ENCODE measurements at regions not wholly inside any gene's neighbourhood (a gene's known extent, or its start where the extent isn't known, plus 50 kb on each side); places are given as distances from the start of the nearest gene placed in this dataset.

- Histone ChIP-seq H3K27ac (ENCODE audit: low read depth, low read length) (no peak overlapping the region), H4K20me1 (ENCODE audit: insufficient read depth) (no peaks in the 10 kb centered on the region), H3K9me3 (ENCODE audit: control insufficient read depth in 1 of 2, insufficient read depth in 1 of 2, low read depth in 1 of 2, low read length in 2 of 2) (no peaks in the 10 kb centered on the region), H3K9ac (ENCODE audit: low read length) (no peak overlapping the region), H3K79me2 (ENCODE audit: insufficient read depth, low read length) (no peaks in the 10 kb centered on the region), H3K4me1 (ENCODE audit: control insufficient read depth in 1 of 2, insufficient read depth in 2 of 2, low read length in 2 of 2) (no peaks in the 10 kb centered on the region), H3K36me3 (ENCODE audit: control insufficient read depth in 1 of 2, insufficient read depth in 2 of 2, low read length in 2 of 2) (no peaks in the 10 kb centered on the region), H3K4me2 (ENCODE audit: low read length) (no peak overlapping the region), H3K4me3 (replicated peaks in 1 of 2; ENCODE audit: low read depth in 1 of 2, low read length in 2 of 2) (no peak overlapping the region), H3K9me2 (ENCODE audit: insufficient read depth) (no peaks in the 10 kb centered on the region), H2AFZ (ENCODE audit: low read depth, low read length, poor library complexity, severe bottlenecking) (no peak overlapping the region), H3K27me3 (ENCODE audit: insufficient read depth, low read length) (0 out of 2 replicates have a peak, but pooled peaks cover 3% of the 10 kb centered on the region)
- no TSS peak for BruUV-seq (replicated peaks)
- ATAC-seq (no peak), DNase-seq (ENCODE audit: low read depth, low spot score) (no peak)
- TF ChIP-seq EGR1 (IDR thresholded peaks at IDR 0.05; ENCODE audit: low read depth) = no peak
- no peak for TF ChIP-seq ELF1 (IDR thresholded peaks at IDR 0.05; ENCODE audit: borderline replicate concordance, low read depth)
- TF ChIP-seq POLR2A (IDR thresholded peaks at IDR 0.05; ENCODE audit: borderline replicate concordance, extremely low read depth, insufficient read depth, insufficient read length) = no peak
- TF ChIP-seq ZNF274 (IDR thresholded peaks at IDR 0.05; ENCODE audit: low read depth, low read length) = no peak
- TF ChIP-seq SP1 (IDR thresholded peaks at IDR 0.05; ENCODE audit: low read depth) = no peak
- TF ChIP-seq CTCF (IDR thresholded peaks at IDR 0.05 in 2 of 3, conservative IDR thresholded peaks at IDR 0.05 in 1 of 3; ENCODE audit: borderline replicate concordance in 1 of 3, insufficient read depth in 1 of 3, low read depth in 2 of 3, low read length in 2 of 3) = no peak
- no peak for TF ChIP-seq TCF7L2 (IDR thresholded peaks at IDR 0.05; ENCODE audit: borderline replicate concordance, extremely low read depth, insufficient read depth, insufficient read length)
- TF ChIP-seq EZH2 (IDR thresholded peaks at IDR 0.05) = no peak
- no peak for TF ChIP-seq SRF (IDR thresholded peaks at IDR 0.05; ENCODE audit: low read depth)
- no peak for TF ChIP-seq POLR2AphosphoS5 (IDR thresholded peaks at IDR 0.05; ENCODE audit: low read depth, low read length)
- TF ChIP-seq CEBPB (IDR thresholded peaks at IDR 0.05; ENCODE audit: low read depth) = no peak
- CTCF ChIA-PET = interaction anchor here (0.7 to 1.3 kb wide), 2 partner anchors 26 to 238 kb away, joined by 3 to 4 read pairs; no protein-coding TSS in a partner anchor
- POLR2A ChIA-PET = no interaction called here
- intact Hi-C loops (cut with micrococcal nuclease) = no loop called here
- RAD21 ChIA-PET (ENCODE audit: low non-redundant PET in 1 of 2, low total read pairs in 2 of 2, uncharacterized antibody in 2 of 2, unreplicated experiment in 2 of 2) = no interaction called here
These were observed 428.2 kb upstream of the IL12A start for GRCh38 chr3:159560214-159560979.

All from HCT116 (cell line).